ENCODE measurements at regions not wholly inside any gene's neighbourhood (a gene's known extent, or its start where the extent isn't known, plus 50 kb on each side); places are given as distances from the start of the nearest gene placed in this dataset.

- ChIA-PET CTCF (no interaction called here), POLR2A (ENCODE audit: low non-redundant PET) (no interaction called here)
- no peak for TF ChIP-seq CTCF (conservative IDR thresholded peaks at IDR 0.05; ENCODE audit: low read depth)
- DNase-seq (ENCODE audit: low spot score): no peak
- H3K27ac ChIP-seq: no peak overlapping the region
These were observed 169.2 kb upstream of the SOX5 start for GRCh38 chr12:24118668-24119067.

GRCh38 chr12:24116548-24116947 lies 167.1 kb upstream of the SOX5 start:
- TF ChIP-seq CTCF (conservative IDR thresholded peaks at IDR 0.05; ENCODE audit: low read depth): no peak
- ChIA-PET POLR2A (ENCODE audit: low non-redundant PET) (no interaction called here), CTCF (no interaction called here)
- no peak overlapping the region for H3K27ac ChIP-seq
- DNase-seq (ENCODE audit: low spot score): no peak

- TF ChIP-seq CTCF (conservative IDR thresholded peaks at IDR 0.05; ENCODE audit: low read depth): no peak
- no peak for DNase-seq (ENCODE audit: low spot score)
- POLR2A ChIA-PET (ENCODE audit: low non-redundant PET): no interaction called here
- CTCF ChIA-PET: interaction anchor here (0.5 to 0.7 kb wide), 3 partner anchors 15 to 292 kb away, joined by 3 to 6 read pairs (median 3); no protein-coding TSS in a partner anchor
- H3K27ac ChIP-seq: no peak overlapping the region
These were observed 164.2 kb upstream of the SOX5 start for GRCh38 chr12:24113701-24114100.

- no peak for TF ChIP-seq CTCF (conservative IDR thresholded peaks at IDR 0.05; ENCODE audit: low read depth)
- ChIA-PET POLR2A (ENCODE audit: low non-redundant PET) (no interaction called here), CTCF (interaction anchor here (0.6 kb wide), 1 partner anchor 138 kb away, joined by 3 read pairs; no protein-coding TSS in a partner anchor)
- no peak overlapping the region for H3K27ac ChIP-seq
- peak; percentile 10 for DNase-seq (ENCODE audit: low spot score)
These were observed 162.1 kb upstream of the SOX5 start for GRCh38 chr12:24111616-24112015.

- DNase-seq (ENCODE audit: low spot score): peak; percentile 21
- POLR2A ChIA-PET (ENCODE audit: low non-redundant PET): no interaction called here
- no peak for TF ChIP-seq CTCF (conservative IDR thresholded peaks at IDR 0.05; ENCODE audit: low read depth)
- H3K27ac ChIP-seq: no peak overlapping the region
- CTCF ChIA-PET: interaction anchor here (0.6 kb wide), 1 partner anchor 138 kb away, joined by 3 read pairs; no protein-coding TSS in a partner anchor
These were observed 161.6 kb upstream of the SOX5 start for GRCh38 chr12:24111086-24111485.

GRCh38 chr12:24109381-24110039 lies 160.0 kb upstream of the SOX5 start:
- ChIA-PET CTCF (interaction anchor here (0.6 to 1.0 kb wide), 3 partner anchors 289 to 1393 kb away, joined by 3 to 4 read pairs (median 3); no protein-coding TSS in a partner anchor), POLR2A (ENCODE audit: low non-redundant PET) (no interaction called here)
- peak; percentile 34 for TF ChIP-seq CTCF (conservative IDR thresholded peaks at IDR 0.05; ENCODE audit: low read depth)
- H3K27ac ChIP-seq: no peak overlapping the region
- peak; percentile 26 for DNase-seq (ENCODE audit: low spot score)
